ENCODE measurements at regions not wholly inside any gene's neighbourhood (a gene's known extent, or its start where the extent isn't known, plus 50 kb on each side); places are given as distances from the start of the nearest gene placed in this dataset.

DNA sequence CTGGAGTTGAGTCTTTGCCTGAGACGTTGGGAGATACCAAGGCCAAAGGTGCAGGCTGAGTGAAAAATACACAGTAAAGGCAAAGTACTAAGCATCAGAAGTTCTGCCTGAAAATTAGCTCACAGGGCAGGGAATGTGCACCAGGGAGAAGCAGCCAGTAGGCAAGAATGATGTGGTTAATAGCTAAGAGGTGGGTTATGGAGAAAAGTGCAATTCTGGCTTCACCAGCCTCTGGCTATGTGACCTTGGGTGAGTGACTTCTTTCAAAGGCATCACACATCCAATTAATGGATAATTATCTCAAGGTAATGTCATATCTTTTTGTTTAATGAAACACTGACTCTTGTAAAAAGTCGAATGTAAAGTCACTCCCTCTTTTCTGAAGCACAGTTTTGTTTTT is 230.7 kb upstream of the FGGY start:
- DNase-seq (ENCODE audit: low read depth in 1 of 2, low spot score in 1 of 2): no peak
- H3K4me3 ChIP-seq (replicated peaks; ENCODE audit: insufficient read depth, low read length): no peak overlapping the region
- no peak overlapping the region for H3K27ac ChIP-seq (replicated peaks)
- TF ChIP-seq POLR2AphosphoS5 (IDR thresholded peaks at IDR 0.05; ENCODE audit: low read depth) (no peak), SPI1 (IDR thresholded peaks at IDR 0.05; ENCODE audit: borderline replicate concordance, low read depth) (no peak), GABPA (IDR thresholded peaks at IDR 0.05; ENCODE audit: low read depth) (no peak)
- TF ChIP-seq, protein P1, sequence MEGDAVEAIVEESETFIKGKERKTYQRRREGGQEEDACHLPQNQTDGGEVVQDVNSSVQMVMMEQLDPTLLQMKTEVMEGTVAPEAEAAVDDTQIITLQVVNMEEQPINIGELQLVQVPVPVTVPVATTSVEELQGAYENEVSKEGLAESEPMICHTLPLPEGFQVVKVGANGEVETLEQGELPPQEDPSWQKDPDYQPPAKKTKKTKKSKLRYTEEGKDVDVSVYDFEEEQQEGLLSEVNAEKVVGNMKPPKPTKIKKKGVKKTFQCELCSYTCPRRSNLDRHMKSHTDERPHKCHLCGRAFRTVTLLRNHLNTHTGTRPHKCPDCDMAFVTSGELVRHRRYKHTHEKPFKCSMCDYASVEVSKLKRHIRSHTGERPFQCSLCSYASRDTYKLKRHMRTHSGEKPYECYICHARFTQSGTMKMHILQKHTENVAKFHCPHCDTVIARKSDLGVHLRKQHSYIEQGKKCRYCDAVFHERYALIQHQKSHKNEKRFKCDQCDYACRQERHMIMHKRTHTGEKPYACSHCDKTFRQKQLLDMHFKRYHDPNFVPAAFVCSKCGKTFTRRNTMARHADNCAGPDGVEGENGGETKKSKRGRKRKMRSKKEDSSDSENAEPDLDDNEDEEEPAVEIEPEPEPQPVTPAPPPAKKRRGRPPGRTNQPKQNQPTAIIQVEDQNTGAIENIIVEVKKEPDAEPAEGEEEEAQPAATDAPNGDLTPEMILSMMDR (IDR thresholded peaks at IDR 0.05; ENCODE audit: insufficient read depth, low read length): no peak
- TF ChIP-seq, protein P2, sequence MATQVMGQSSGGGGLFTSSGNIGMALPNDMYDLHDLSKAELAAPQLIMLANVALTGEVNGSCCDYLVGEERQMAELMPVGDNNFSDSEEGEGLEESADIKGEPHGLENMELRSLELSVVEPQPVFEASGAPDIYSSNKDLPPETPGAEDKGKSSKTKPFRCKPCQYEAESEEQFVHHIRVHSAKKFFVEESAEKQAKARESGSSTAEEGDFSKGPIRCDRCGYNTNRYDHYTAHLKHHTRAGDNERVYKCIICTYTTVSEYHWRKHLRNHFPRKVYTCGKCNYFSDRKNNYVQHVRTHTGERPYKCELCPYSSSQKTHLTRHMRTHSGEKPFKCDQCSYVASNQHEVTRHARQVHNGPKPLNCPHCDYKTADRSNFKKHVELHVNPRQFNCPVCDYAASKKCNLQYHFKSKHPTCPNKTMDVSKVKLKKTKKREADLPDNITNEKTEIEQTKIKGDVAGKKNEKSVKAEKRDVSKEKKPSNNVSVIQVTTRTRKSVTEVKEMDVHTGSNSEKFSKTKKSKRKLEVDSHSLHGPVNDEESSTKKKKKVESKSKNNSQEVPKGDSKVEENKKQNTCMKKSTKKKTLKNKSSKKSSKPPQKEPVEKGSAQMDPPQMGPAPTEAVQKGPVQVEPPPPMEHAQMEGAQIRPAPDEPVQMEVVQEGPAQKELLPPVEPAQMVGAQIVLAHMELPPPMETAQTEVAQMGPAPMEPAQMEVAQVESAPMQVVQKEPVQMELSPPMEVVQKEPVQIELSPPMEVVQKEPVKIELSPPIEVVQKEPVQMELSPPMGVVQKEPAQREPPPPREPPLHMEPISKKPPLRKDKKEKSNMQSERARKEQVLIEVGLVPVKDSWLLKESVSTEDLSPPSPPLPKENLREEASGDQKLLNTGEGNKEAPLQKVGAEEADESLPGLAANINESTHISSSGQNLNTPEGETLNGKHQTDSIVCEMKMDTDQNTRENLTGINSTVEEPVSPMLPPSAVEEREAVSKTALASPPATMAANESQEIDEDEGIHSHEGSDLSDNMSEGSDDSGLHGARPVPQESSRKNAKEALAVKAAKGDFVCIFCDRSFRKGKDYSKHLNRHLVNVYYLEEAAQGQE (IDR thresholded peaks at IDR 0.05; ENCODE audit: insufficient replicate concordance, low read depth): no peak
- H3K27me3 ChIP-seq (ENCODE audit: insufficient read depth, poor library complexity, severe bottlenecking): no peaks in the 10 kb centered on the region

DNA sequence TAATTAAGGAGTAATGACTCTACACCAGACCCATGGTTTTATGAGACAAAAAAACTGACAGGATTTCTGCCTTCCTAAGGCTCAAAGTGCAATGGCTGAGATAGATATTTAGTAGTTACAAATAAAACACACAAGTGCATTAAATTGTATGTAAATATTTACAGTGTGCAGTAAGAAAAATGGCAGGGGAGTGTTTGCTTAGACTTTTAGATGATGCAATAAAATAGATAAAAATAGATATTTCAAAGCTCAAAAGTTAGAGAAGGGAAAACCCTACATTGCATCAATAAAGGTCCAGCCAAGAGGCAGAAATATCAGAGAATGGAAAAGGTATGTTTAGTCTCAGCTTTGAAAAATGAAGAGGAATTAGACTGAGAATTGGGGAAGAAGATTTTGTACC is 226.3 kb upstream of the FGGY start:
- TF ChIP-seq, protein P2 (IDR thresholded peaks at IDR 0.05; ENCODE audit: insufficient replicate concordance, low read depth): no peak
- TF ChIP-seq POLR2AphosphoS5 (IDR thresholded peaks at IDR 0.05; ENCODE audit: low read depth) (no peak), GABPA (IDR thresholded peaks at IDR 0.05; ENCODE audit: low read depth) (no peak), SPI1 (IDR thresholded peaks at IDR 0.05; ENCODE audit: borderline replicate concordance, low read depth) (no peak)
- TF ChIP-seq, protein P1 (IDR thresholded peaks at IDR 0.05; ENCODE audit: insufficient read depth, low read length): no peak
- no peaks in the 10 kb centered on the region for H3K27me3 ChIP-seq (ENCODE audit: insufficient read depth, poor library complexity, severe bottlenecking)
- DNase-seq (ENCODE audit: low read depth in 1 of 2, low spot score in 1 of 2): no peak
- no peak overlapping the region for H3K4me3 ChIP-seq (replicated peaks; ENCODE audit: insufficient read depth, low read length)
- H3K27ac ChIP-seq (replicated peaks): peak overlapping the region; percentile 75

DNA sequence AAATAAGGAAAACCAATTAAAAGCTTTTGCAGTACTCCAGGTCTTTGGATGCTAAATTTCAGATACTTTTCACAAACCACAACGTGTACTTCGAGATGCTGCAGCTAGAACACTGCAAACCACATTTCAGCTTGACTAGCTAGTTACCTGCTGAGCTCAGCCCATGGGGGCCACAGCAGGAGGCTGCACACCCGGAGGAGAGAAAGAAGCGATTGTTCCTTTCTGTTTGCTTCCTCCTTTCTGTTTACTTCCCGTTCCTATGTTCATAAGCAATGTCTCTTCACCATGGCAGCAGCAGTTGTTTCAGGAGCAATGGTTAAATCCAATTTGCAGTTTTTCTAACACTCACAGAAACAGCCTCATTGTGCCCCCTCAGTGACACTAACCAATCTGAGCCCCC is 225.6 kb upstream of the FGGY start:
- Histone ChIP-seq H3K4me3 (replicated peaks; ENCODE audit: insufficient read depth, low read length) (no peak overlapping the region), H3K27ac (replicated peaks) (peak overlapping the region; percentile 75), H3K27me3 (ENCODE audit: insufficient read depth, poor library complexity, severe bottlenecking) (no peaks in the 10 kb centered on the region)
- TF ChIP-seq POLR2AphosphoS5 (IDR thresholded peaks at IDR 0.05; ENCODE audit: low read depth) (no peak), GABPA (IDR thresholded peaks at IDR 0.05; ENCODE audit: low read depth) (peak; percentile 58), SPI1 (IDR thresholded peaks at IDR 0.05; ENCODE audit: borderline replicate concordance, low read depth) (peak; percentile 25; the same call in 1 of the 2 replicates)
- TF ChIP-seq, protein P2 (IDR thresholded peaks at IDR 0.05; ENCODE audit: insufficient replicate concordance, low read depth): no peak
- TF ChIP-seq, protein P1 (IDR thresholded peaks at IDR 0.05; ENCODE audit: insufficient read depth, low read length): no peak
- DNase-seq (ENCODE audit: low read depth in 1 of 2, low spot score in 1 of 2): peak; percentile 48 to 71

Measured in HL-60 (cell line).